ENCODE measurements at regions not wholly inside any gene's neighbourhood (a gene's known extent, or its start where the extent isn't known, plus 50 kb on each side); places are given as distances from the start of the nearest gene placed in this dataset.

- intact Hi-C loops (cut with DNase I; ENCODE audit: low total_unique reads), result no loop called here
- TF ChIP-seq POLR2A (IDR thresholded peaks at IDR 0.05), result no peak
- TF ChIP-seq POLR2AphosphoS5 (IDR thresholded peaks at IDR 0.05), result no peak
- TF ChIP-seq CTCF (IDR thresholded peaks at IDR 0.05), result no peak
These were observed 340.1 kb downstream of the MATN1 start for GRCh38 chr1:30383221-30383711.

GRCh38 chr1:30382496-30382895, 340.9 kb downstream of the MATN1 start:
- Histone ChIP-seq H3K27ac (no peak overlapping the region), H3K9me3 (no peaks in the 10 kb centered on the region), H3K36me3 (no peaks in the 10 kb centered on the region), H3K4me3 (no peak overlapping the region), H3K27me3 (no peaks in the 10 kb centered on the region), H3K4me1 (peaks cover 0 to 6% of the 10 kb centered on the region in 2 donors)
- DNase-seq (ENCODE audit: low spot score in 2 of 2), result peak in 1 of 2 donors; percentile 12
- intact Hi-C loops (cut with DNase I; ENCODE audit: low total_unique reads), result no loop called here
- TF ChIP-seq POLR2AphosphoS5 (IDR thresholded peaks at IDR 0.05) (no peak), CTCF (IDR thresholded peaks at IDR 0.05) (no peak), POLR2A (IDR thresholded peaks at IDR 0.05) (no peak)

More at GRCh38 chr1:30383221-30383711, 340.1 kb downstream of the MATN1 start:
- Histone ChIP-seq H3K4me1 (peaks cover 0 to 6% of the 10 kb centered on the region in 2 donors), H3K36me3 (no peaks in the 10 kb centered on the region), H3K9me3 (no peaks in the 10 kb centered on the region), H3K27me3 (no peaks in the 10 kb centered on the region), H3K4me3 (no peak overlapping the region), H3K27ac (no peak overlapping the region)
- peak in 1 of 2 donors; percentile 17 for DNase-seq (ENCODE audit: low spot score in 2 of 2)

GRCh38 chr1:30381671-30382365, 341.6 kb downstream of the MATN1 start:
- no peak for TF ChIP-seq POLR2A (IDR thresholded peaks at IDR 0.05)
- TF ChIP-seq CTCF (IDR thresholded peaks at IDR 0.05), result no peak
- no peak for TF ChIP-seq POLR2AphosphoS5 (IDR thresholded peaks at IDR 0.05)
- intact Hi-C loops (cut with DNase I; ENCODE audit: low total_unique reads), result no loop called here
- no peaks in the 10 kb centered on the region for H3K27me3 ChIP-seq
- no peaks in the 10 kb centered on the region for H3K36me3 ChIP-seq
- H3K4me3 ChIP-seq, result no peak overlapping the region
- no peaks in the 10 kb centered on the region for H3K9me3 ChIP-seq
- H3K4me1 ChIP-seq, result peaks cover 0 to 6% of the 10 kb centered on the region in 2 donors
- DNase-seq (ENCODE audit: low spot score in 2 of 2), result no peak
- no peak overlapping the region for H3K27ac ChIP-seq

- H3K4me1 ChIP-seq, result peaks cover 0 to 6% of the 10 kb centered on the region in 2 donors
- H3K9me3 ChIP-seq, result no peaks in the 10 kb centered on the region
- no peak overlapping the region for H3K4me3 ChIP-seq
- intact Hi-C loops (cut with DNase I; ENCODE audit: low total_unique reads), result no loop called here
- H3K27me3 ChIP-seq, result no peaks in the 10 kb centered on the region
- H3K27ac ChIP-seq, result no peak overlapping the region
- no peaks in the 10 kb centered on the region for H3K36me3 ChIP-seq
- TF ChIP-seq CTCF (IDR thresholded peaks at IDR 0.05) (no peak), POLR2AphosphoS5 (IDR thresholded peaks at IDR 0.05) (no peak), POLR2A (IDR thresholded peaks at IDR 0.05) (no peak)
- DNase-seq (ENCODE audit: low spot score in 2 of 2), result peak in 1 of 2 donors; percentile 22
These were observed 342.1 kb downstream of the MATN1 start for GRCh38 chr1:30381266-30381665.

- Histone ChIP-seq H3K36me3 (no peaks in the 10 kb centered on the region), H3K27me3 (no peaks in the 10 kb centered on the region), H3K27ac (no peak overlapping the region), H3K9me3 (no peaks in the 10 kb centered on the region), H3K4me3 (no peak overlapping the region), H3K4me1 (peaks cover 0 to 6% of the 10 kb centered on the region in 2 donors)
- intact Hi-C loops (cut with DNase I; ENCODE audit: low total_unique reads), result no loop called here
- TF ChIP-seq POLR2A (IDR thresholded peaks at IDR 0.05), result no peak
- DNase-seq (ENCODE audit: low spot score in 2 of 2), result no peak
These were observed 342.8 kb downstream of the MATN1 start for GRCh38 chr1:30380625-30380984.
